Stimulated activated CD4-positive, alpha-beta T cell treated with anti-CD3 and anti-CD28 coated beads, TNF-alpha, amount 100 ng/mL, for 1 hour (primary cell): ENCODE measurements at regions not wholly inside any gene's neighbourhood (a gene's known extent, or its start where the extent isn't known, plus 50 kb on each side); places are given as distances from the start of the nearest gene placed in this dataset.

Experiments used
- DNase-seq, 3 donors: peaks; one replicate each; pipeline ENCODE4 v3.0.0-alpha.2; 2020; ENCODE audit warnings: low read depth in 3 of 3, low spot score in 1 of 3

DNA sequence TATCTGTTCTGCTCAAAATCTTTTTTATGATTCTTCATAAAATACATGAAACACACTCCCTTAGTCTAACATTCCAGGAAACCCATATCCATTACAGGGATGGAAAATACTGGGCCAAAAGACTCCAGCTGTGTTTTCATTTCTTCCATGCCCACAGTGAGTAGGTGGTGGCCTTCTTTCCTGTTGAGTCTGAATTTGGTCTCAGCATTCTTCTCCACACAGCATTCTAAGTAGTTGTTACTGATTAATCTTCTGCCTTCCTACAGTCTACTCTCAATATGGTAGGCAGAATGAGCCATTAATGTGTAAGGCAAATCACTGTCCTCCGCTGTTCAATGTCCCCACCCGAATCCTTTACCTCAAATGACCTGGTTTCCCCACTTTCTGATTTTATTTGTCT, 370.6 kb upstream of the RPS6KA3 start:
- DNase-seq = no peak

DNA sequence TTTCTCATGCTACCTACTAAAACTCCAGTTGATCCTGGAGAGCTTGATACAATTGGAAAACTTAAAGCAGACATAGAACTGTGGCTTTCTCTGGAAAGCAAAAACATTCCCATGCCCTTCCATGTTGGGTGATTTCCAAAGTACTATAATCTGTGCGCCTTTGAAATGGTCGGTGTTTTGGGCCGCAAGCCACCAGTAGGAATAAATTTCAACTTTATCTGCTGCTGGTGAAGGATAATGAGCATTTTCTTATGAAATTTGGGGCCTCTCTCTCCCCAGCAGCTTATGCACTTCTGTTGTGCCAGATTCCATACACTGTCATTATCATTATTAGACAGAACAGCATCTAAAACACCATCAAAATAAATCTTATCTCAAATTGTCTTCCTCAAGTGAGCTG, 366.7 kb upstream of the RPS6KA3 start:
- no peak for DNase-seq

DNA sequence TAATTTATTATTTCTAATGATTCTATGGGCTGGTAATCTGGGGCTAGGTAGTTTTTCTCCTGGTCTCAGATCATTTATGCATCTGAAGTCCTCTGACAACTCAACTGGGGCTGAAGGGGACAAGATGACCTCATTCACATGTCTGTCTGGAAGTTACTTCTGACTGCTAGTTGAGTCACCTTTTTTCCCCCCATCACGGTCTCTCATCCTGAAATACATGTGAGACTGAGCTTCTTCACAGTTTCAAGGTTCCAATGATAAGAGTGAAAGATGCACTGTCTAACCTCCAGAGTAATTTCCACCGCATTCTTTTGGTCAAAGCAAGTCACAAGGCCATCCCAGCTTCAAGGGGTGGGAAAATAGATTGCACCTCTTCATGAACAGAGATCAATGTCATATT, 356.7 kb upstream of the RPS6KA3 start:
- DNase-seq = no peak

DNA sequence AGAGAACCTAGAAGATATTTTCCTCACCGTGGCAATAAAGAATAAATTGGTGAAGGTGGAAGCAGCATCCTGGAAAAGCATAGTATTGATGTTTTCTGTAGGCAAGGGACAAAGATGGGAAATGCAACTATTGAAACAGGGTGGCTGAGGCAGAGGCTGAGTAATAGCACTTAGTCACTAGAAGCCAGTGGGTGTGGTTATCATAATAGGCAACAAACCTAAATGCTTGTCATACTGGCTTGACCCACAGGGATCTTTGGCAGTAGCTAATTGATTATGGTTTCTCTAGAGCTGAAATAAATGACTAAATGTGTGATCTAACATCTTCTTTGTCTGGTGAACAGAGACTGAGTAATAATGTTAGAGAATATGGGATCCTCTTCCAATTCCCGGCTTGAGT, 353.6 kb upstream of the RPS6KA3 start:
- DNase-seq = no peak

DNA sequence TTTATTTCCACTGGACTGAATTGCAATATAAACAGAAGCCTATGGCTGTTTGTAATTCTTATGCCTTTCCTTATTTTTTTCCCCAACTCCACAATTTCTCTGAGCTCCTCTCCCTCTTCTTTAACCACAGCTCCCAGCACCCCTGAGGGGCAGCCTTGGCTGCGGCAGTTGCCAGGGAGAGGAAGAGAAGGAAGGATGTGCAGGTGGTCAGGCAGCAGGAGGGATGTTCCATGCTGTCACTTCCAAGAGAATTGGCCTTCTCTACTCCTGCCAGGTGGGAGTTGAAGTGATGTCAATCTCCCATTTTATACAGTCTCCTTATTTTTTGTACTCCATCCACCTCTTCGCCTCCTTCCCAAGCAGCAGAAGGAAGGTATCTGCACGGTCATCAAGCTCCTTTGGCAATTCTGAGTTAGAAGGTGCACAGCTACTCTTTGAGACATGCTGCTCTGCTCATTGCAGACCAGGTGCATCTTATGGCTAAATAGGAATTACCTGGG, 343.3 kb upstream of the RPS6KA3 start:
- no peak for DNase-seq

DNA sequence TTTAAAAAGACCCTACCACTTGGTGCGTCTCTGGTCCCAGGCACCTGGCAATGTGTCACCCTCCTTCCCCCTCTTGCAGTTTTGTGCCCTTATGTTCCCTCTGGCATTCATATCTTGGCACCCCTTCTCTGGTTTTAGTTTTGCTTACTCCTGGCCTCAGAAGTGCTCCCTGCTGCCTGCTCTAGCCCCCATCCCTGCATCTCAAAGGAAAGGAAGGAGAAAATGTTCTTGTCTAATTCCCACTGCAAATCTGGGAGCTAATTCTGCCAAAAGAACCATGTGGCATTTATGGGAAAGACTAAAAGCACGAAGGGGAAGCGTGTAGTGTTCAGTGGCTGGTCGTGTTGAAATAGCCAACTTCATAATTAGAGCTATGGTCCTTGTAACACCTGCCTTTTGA, 340.1 kb upstream of the RPS6KA3 start:
- no peak for DNase-seq

DNA sequence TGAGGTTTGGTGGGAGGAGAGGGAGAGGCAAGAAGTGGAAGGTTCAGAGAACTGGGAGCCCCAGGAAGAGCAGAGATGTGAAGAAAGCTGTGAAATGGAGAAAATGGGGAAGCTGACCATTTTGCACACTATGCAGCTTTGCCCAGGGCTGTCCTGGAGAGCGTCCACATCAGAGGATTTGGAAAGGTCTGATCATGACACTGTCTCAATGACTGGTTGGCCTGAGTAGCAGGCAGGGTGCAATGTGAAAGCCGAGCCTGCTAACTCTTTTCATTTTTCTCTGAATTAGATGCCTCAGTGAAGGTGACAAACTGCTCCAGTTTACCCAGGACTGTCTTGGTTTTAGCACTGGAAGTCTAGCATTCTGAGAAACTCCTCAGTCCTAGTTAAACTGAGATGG, 330.1 kb upstream of the RPS6KA3 start:
- DNase-seq = no peak

DNA sequence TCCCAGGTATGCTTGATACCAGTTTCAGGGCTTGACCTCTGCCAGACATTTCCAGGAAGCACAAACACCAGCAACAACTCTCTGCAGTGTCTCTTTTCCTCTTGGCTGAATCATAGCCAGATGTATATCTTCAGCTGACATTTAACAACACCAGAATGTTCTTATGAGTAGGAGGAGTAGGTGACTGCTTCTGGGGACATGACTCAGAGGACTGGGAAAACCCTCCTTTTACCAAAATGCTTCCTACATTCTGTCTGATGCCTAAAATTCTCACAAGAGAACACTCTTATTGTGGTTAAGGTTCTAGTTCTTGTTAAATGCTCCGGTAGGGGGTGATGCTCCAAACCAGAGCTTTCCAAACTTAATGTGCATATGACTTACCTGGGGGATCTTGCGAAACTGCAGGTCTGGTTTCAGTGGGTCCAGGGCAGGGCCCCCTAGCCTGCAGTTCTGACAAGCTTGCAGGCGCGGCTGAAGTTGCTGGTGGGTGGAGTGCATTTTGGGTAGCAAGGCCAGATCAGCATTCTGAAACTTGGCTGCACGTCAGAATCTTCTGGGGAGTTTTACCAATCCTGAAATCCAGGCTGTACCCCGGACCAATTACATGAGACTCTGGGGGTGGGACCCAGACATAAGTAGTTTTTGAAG, 329.3 kb upstream of the RPS6KA3 start:
- DNase-seq = no peak

DNA sequence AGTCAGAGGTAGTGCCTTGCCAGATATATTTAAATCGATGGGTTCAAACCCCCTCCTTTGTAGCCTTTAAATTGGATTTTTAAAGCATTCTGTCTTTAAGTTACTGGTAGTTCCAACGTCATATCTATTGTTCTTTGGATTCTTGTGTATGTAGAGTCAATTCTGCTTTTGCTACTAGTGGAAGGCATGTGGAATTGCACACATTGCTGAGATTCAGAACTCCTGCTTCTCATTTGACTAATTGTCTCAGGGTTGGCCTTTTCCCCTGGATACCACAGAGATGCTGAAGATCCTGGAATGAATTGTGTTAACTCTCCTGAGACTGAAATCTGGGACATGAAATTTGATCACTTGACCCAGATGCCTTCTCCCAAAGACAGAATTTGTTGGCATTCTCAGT, 328.3 kb upstream of the RPS6KA3 start:
- no peak for DNase-seq

DNA sequence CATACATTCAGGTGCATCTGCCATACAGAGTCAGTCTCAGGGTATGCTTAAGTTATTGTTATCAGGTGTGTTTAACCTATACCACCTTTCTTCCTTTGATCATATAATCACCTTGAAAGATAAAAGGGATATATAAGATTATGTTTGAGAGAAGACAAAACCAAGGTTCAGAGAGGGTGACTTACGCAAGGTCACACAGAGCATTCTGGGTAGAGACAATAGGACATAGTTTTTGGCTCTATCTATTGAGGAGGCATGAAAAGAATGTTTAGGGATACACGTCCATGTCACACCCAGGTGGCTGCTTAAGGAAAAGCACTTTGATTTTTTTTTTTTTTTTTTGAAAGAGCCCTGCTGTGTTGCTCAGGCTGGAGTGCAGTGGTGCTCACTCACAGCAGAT, 327.1 kb upstream of the RPS6KA3 start:
- DNase-seq = no peak

DNA sequence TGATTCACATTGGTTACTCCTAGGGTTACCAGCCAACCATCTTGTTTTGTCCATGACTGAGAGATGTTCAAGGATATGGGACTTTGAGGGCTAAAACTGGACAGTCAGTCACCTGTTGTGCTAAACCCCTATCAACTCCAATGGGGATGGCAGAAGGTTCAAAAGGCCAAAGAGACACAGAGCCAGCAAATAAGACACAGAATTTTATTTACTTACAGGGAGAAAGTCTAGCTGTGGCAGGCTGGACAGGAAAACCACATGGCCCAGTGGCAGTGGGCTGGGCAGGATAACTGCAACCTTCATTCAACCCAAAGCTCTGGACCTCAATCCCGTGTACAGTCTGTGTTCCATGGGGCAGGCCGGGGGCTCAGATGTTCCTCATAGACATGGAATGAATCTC, 326.7 kb upstream of the RPS6KA3 start:
- DNase-seq = no peak

DNA sequence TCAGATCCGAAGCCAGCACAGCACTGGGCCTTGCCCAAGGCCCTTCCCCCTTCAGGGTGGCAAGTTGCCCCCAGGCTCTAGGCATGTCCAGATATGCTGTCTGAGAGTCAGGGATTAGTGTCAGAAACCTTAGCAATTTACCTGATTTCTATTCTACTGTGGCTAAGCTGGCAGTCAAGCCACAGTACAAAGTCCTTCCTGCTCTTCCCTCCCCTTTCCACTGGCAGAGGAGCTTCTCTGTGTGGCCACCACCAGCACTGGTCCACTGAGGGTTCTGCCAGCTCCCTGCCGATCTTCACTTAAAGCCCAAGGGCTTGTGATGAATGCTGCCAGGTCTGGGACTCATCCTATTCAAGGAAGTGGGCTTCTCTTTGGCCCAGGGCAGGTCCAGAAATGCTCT, 324.5 kb upstream of the RPS6KA3 start:
- DNase-seq = no peak

DNA sequence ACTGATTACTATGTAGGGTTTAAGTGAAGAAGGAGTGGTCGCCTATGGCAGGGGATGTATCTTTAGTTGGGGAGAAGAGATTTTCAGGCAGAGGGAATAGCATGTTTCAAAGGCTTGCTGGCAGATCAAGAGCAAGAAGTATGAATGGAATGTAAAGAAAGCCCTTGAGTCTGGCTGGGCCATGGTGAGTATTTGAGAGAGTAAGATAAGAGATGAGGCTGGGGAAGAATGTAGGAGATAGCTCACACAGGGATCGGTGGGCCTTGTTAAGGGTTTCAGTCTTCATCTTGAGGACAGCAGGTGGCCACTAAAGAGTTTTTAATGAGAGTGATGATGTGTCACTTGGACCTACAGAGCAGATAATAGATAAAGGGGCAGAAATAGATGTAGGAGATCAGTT, 319.1 kb upstream of the RPS6KA3 start:
- DNase-seq = no peak

DNA sequence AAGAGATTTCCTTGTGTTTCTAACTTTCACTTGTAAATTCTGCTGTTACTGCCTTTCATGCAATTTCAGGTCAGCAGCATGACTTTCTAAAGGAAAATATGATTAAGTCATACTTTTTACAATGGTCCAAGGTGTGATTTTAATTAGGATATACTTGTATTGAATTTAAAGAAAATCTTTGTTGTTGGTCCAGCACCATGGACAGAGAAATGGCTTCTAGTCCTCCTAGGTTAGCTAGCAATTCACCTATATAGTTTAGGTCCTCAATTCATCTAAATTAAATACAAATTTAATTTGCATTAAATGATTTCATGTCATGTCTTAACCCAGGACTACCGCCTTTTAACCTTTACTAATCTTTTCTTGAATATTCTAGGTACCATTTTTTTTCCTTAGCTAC, 304.9 kb upstream of the RPS6KA3 start:
- DNase-seq = no peak

DNA sequence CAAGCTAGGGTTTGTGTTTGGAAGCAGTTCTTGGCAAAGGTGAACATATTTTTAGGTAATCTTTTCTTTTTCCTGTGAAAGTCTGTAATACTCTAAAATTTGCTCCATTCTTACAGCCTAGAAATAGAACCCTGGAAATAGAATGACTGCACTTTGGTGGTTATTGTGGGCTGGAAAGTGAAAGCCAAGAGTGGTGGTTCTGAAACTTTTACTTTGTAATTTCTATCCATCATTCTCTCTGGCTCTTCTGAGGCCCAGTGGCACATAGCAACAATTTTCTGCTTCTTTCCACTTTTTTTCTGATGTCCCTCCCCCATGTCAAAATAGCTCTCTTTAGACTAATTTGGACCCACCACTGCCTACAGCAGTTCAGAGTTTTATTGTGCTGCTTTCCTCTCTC, 300.4 kb upstream of the RPS6KA3 start:
- DNase-seq = no peak

DNA sequence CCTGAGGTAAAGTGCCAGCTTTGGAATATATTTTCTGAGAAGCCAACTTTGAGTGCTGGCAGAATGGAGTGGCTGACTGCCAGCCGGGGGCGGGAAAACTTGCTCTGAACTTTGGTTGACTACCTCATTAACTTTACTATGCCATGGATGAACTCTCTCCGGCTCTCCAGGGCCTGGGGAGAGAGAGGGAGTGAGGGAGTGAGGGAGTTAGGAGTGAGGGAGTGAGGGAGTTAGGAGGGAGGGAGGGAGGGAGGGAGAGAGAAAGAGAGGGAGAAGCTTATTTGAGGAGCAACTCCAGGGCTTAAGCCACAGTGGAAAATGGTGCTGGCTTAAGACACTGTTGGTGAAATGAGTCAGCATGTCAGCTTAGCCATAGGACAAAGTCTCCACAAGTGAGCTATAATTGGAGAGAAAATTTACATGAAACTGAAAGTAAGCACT, 280.9 kb upstream of the RPS6KA3 start:
- DNase-seq = no peak

DNA sequence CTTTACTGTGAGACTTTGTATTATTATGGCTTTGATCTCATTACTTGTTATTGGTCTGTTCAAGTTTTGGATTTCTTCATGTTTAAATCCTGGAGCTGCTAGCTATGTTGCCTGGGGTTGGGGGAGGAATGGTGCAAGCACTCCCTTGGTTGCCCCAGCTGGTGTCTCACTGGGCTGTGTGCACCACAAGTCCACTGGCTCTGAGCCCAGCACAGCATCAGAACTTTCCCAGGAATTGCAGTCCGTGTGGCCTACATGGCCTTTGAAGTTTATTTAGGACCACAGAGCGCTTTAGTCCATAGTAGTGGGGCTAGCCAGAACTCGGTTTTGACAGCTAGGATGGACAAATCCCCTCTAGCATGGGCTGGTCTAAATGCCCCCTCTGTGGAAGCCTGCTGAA, 278.8 kb upstream of the RPS6KA3 start:
- no peak for DNase-seq

DNA sequence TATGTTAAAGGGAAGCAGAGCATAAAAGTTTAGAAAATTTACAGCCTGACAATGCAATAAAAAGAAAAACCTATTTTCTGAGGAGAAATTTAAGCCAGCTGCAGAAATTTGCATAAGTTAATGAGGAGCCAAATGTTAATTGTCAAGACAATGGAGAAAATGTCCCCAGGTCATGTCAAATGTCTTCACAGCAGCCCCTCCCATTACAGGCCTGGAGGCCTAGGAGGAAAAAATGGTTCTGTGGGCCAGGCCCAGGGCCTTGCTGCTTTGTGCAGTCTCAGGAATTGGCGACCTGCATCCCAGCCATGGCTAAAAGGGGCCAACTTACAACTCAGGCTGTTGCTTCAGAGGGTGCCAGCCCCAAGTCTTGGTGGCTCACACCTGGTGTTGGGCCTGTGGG, 275.4 kb upstream of the RPS6KA3 start:
- no peak for DNase-seq

DNA sequence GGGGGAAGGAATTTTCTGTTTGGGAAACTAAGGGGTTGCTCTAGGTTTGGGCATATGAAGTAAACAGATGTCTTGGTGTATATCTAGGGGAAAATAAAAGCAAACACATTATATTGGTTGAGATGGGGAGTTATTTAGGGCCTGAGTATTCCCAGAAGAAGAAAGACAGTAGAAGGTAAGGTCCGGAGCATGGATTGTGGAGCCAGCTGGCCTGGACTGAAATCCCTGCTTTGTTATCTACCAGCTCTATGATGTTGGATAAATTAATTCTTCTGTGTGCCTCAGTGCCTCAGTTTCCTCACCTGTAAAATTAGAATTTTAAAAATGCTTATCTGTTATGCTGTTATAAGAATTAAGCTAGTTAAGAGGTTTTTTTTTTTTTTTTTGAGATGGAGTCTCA, 272.3 kb upstream of the RPS6KA3 start:
- DNase-seq = no peak

DNA sequence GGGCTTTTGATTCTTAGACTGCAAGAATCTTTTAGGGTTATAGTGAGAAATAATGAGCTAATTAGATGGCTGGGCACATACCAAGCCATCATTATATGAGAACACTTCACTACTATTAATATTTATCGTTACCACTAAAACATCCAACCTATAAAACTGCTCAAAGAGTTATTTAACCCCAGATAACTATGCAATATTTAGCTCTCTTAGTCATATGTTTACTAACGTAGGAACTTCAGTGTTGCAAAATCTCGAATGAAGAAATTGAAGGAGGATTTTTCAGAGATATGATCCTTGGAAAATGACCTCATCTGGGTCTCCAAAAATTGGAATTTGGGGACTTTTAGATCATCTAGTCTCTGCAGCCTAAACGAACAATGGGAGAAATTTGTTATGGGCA, 265.0 kb upstream of the RPS6KA3 start:
- DNase-seq = no peak

DNA sequence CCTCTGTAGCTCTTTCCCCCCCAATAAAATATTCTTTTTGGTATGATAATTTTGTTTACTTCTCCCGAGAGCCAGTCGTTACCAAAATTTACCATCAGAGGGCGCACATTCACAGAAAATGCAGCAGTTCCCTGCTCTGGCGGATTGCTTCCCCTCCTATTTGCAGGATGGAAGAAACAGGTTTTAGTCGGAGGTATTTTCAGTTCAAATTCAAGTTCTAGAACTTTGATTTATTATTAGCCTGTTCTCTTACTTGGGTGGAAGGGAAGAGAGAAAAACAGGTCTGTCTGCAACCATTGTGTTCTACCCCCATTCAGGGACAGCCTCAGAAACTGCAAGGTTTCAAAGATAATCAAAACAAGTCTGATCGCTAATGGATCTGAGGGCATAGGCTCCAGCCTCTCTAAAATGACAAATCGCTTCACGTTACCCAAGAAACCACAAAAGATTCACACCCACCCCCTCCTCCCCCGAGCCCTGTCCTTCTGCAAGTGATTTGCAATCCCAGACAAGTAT, 263.8 kb upstream of the RPS6KA3 start:
- DNase-seq = peak in 2 of 3 donors; percentile 12 to 24

DNA sequence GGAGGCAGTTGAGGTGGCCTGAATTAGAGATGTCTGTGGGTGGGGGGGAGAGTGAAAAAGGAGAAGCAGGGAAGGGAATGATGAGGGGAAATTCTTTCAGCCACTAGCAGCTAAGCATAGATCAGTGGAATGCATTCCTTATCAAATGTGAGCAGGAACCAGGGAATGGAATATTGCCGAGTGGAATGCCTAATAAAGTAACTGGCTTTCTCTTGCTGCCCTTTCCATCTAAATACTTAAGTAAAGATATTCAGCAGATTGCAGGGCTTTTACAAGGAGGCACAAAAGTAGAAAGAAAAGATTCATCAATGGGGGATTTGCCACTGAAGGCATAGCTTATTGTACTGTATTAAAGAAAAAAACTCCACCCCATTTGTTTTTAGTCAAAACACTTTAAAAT, 263.0 kb upstream of the RPS6KA3 start:
- DNase-seq = no peak

DNA sequence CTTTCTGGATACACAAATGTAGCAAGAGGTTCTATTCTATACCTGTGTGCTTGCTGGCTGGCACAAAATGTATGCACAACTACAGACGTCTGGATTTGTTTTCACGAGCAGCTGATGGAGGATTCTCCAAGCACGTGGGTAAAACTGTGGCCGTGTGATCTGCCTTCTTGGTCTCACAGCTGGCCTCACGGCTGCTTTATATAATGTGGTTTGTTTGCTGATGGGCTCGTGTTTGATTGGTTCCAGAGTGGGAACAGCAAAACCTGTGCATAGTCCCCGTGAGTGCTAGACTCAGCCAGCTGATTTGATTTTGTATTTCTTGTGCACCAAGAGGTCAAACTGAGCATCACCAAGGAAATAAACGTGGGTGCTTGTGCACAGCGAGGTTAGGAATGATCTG, 262.6 kb upstream of the RPS6KA3 start:
- no peak for DNase-seq
